Breast epithelium (tissue), 3 donors: ENCODE measurements at regions not wholly inside any gene's neighbourhood (a gene's known extent, or its start where the extent isn't known, plus 50 kb on each side); places are given as distances from the start of the nearest gene placed in this dataset.

Experiments
- POLR2A ChIP-seq: fragments of 450-650 bp; IDR thresholded peaks from one replicate; pipeline ENCODE4 v1.6.1; 2016; ENCODE audit warnings: antibody characterized with exemption, mild to moderate bottlenecking, moderate library complexity
- POLR2AphosphoS5 ChIP-seq, 3 donors: sonication (generic); formaldehyde crosslinking; IDR thresholded peaks; one replicate each; pipeline ENCODE4 v1.6.1; 2017; ENCODE audit warnings: antibody characterized with exemption in 3 of 3
- TF ChIP-seq, protein P1 (sequence below), 3 donors: fragments of 450-650 bp; IDR thresholded peaks; one replicate each; pipeline ENCODE4 v1.5.1; 2016 to 2017; ENCODE audit warnings: antibody characterized with exemption in 3 of 3, mild to moderate bottlenecking in 3 of 3, moderate library complexity in 3 of 3

DNA sequence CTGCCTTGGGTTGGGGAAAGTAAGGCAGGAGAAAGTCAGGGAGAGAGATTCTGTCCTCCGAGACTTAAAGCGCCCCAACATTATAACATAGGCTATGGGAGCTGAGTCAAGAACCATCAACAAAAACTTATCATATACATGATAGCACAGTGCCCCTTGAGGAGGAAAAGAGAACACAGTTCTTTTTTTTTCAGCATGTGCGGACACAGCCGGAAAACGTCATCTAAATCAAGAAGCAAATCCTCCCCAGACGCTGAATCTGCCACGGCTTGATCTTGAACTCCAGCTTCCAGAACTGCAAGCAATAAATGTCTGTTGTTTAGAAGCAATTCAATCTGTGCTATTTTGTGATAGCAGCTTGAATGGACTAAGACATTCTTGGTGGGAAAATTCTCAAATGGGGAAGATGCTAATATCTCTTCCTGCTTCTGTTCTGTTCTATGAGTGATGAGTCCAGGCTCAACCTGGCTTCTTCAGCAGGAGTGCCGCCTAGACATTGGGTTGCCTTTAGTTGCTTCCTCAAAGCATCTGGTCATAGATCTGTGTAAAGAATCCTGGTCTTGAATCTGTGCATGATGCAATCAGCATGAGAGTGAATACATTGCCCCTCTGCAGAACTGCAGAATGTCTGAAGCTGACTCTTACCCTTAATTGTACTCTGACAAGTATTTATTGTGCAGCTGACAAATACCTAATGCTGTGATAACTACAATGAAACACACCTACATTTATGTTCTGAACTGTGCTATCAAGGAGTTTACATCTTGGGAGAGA lies 549.8 kb upstream of the PRKX start:
- TF ChIP-seq POLR2AphosphoS5 (IDR thresholded peaks at IDR 0.05) (no peak), POLR2A (no peak)
- TF ChIP-seq, protein P1, sequence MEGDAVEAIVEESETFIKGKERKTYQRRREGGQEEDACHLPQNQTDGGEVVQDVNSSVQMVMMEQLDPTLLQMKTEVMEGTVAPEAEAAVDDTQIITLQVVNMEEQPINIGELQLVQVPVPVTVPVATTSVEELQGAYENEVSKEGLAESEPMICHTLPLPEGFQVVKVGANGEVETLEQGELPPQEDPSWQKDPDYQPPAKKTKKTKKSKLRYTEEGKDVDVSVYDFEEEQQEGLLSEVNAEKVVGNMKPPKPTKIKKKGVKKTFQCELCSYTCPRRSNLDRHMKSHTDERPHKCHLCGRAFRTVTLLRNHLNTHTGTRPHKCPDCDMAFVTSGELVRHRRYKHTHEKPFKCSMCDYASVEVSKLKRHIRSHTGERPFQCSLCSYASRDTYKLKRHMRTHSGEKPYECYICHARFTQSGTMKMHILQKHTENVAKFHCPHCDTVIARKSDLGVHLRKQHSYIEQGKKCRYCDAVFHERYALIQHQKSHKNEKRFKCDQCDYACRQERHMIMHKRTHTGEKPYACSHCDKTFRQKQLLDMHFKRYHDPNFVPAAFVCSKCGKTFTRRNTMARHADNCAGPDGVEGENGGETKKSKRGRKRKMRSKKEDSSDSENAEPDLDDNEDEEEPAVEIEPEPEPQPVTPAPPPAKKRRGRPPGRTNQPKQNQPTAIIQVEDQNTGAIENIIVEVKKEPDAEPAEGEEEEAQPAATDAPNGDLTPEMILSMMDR (IDR thresholded peaks at IDR 0.05) = no peak
